Panc1 (cell line): ENCODE measurements at regions not wholly inside any gene's neighbourhood (a gene's known extent, or its start where the extent isn't known, plus 50 kb on each side); places are given as distances from the start of the nearest gene placed in this dataset.

Source experiments
- ATAC-seq: fragments of 200-7000 bp; cut with Tn5 transposase; 2 replicates; pipeline ENCODE4 v1.9.1; 2020; ENCODE audit warnings: mild to moderate bottlenecking, moderate library complexity
- BruUV-seq: library from RNA; stranded (reverse); fragments of 400-500 nt; replicated peaks from 2 replicates; lab custom pipeline; 2021; lab: Mats Ljungman, UMichigan
- CTCF ChIA-PET: fragments of 300-600 bp; sonication (Branson Sonifier 250); formaldehyde crosslinking; loops from one replicate; lab custom pipeline; 2022; ENCODE audit warnings: antibody characterized with exemption; lab: Charles Lee
- POLR2A ChIA-PET: fragments of 300-600 bp; sonication (Branson Sonifier 250); formaldehyde crosslinking; loops from one replicate; lab custom pipeline; 2022; ENCODE audit warnings: antibody characterized with exemption; lab: Charles Lee
- DNase-seq: peaks from one replicate; pipeline ENCODE4 v3.0.0-alpha.2; 2010; ENCODE audit warnings: low read depth, low spot score
- H3K27ac ChIP-seq: 2 replicates; pipeline ENCODE4 v1.5.1; 2011; ENCODE audit warnings: mild to moderate bottlenecking, low read length, inconsistent platforms
- H3K27me3 ChIP-seq: fragments of 200-500 bp; sonication (Bioruptor generic); 2 replicates; pipeline ENCODE4 v1.6.0; 2014; ENCODE audit warnings: low read length, inconsistent platforms; ENCODE audit not compliant: control insufficient read depth, insufficient read depth
- H3K36me3 ChIP-seq: fragments of 200-500 bp; sonication (Bioruptor generic); 2 replicates; pipeline ENCODE4 v1.5.1; 2014; ENCODE audit warnings: inconsistent platforms, mild to moderate bottlenecking, low read length, moderate library complexity; ENCODE audit not compliant: control insufficient read depth, insufficient read depth
- H3K4me1 ChIP-seq: 2 replicates; pipeline ENCODE4 v1.5.1; 2011; ENCODE audit warnings: inconsistent platforms, mild to moderate bottlenecking, low read length, moderate library complexity; ENCODE audit not compliant: control insufficient read depth, insufficient read depth
- H3K4me3 ChIP-seq, 2 experiments: 2 replicates each; pipeline ENCODE4 v1.5.1; 2011 to 2012; ENCODE audit warnings: low read depth in 2 of 2, low read length in 2 of 2, mild to moderate bottlenecking in 2 of 2, inconsistent platforms in 1 of 2, moderate library complexity in 1 of 2
- H3K9me3 ChIP-seq: fragments of 200-500 bp; sonication (Bioruptor generic); 2 replicates; pipeline ENCODE4 v1.5.1; 2014; ENCODE audit warnings: low read depth, mild to moderate bottlenecking, inconsistent platforms, low read length, moderate library complexity; ENCODE audit not compliant: control insufficient read depth, insufficient read depth
- POLR2AphosphoS5 ChIP-seq: IDR thresholded peaks from 2 replicates; pipeline ENCODE4 v1.6.1; 2012; ENCODE audit warnings: mild to moderate bottlenecking, low read depth, low read length, moderate library complexity
- SIN3A ChIP-seq: IDR thresholded peaks from 2 replicates; pipeline ENCODE4 v1.6.1; 2012; ENCODE audit warnings: low read depth, mild to moderate bottlenecking, low read length, moderate library complexity, borderline replicate concordance; ENCODE audit not compliant: insufficient read depth
- TCF7L2 ChIP-seq: IDR thresholded peaks from 2 replicates; pipeline ENCODE4 v1.6.1; 2011; ENCODE audit warnings: mild to moderate bottlenecking, low read depth, low read length, inconsistent platforms
- in situ Hi-C: cut with HindIII; loops from 2 replicates; pipeline ENCODE4 v1.10.0; 2016; ENCODE audit warnings: low sequenced_read_pairs, low pct_unique_long_range_greater_than_20kb
- intact Hi-C: fragments of 100-400 bp; cut with micrococcal nuclease; formaldehyde crosslinking; loops from one replicate; pipeline ENCODE4 v1.10.0; 2022; ENCODE audit not compliant: unreplicated experiment
- TF ChIP-seq, protein P1 (sequence below): fragments of 450-650 bp; IDR thresholded peaks from 2 replicates; pipeline ENCODE4 v1.5.1; 2017; ENCODE audit warnings: mild to moderate bottlenecking
- TF ChIP-seq, protein P2 (sequence below), 2 experiments: IDR thresholded peaks; 2 replicates each; pipeline ENCODE4 v1.6.1; 2011 to 2012; ENCODE audit warnings: low read depth in 2 of 2, control low read depth in 1 of 2, low read length in 1 of 2, mild to moderate bottlenecking in 1 of 2, moderate library complexity in 1 of 2; ENCODE audit not compliant: insufficient read depth in 1 of 2

DNA sequence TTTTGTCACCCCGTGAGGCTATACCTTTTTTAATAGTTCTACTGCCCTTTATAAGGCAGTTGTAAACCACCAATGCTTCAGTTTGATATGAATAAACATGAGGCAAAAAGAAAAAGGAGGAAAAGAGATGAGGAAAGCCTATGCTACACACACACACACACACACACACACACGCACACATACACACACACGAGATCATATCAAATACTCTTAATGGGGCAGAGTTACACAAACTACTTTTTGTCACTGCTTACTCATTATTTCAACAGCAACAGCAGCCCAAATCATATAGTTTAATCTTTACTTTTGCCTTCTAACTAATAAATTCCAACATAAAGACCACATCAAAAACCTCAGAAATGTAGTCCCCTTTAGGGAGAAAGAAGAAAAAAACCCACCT lies 116.8 kb upstream of the PAM start:
- no peak overlapping the region for H3K27ac ChIP-seq
- CTCF ChIA-PET, result no interaction called here
- no peak overlapping the region for H3K4me3 ChIP-seq
- H3K4me1 ChIP-seq, result no peaks in the 10 kb centered on the region
- no peak for ATAC-seq
- POLR2A ChIA-PET, result no interaction called here
- intact Hi-C loops, result no loop called here
- no peaks in the 10 kb centered on the region for H3K9me3 ChIP-seq
- no peaks in the 10 kb centered on the region for H3K36me3 ChIP-seq
- no TSS peak for BruUV-seq
- in situ Hi-C loops, result no loop called here
- no peaks in the 10 kb centered on the region for H3K27me3 ChIP-seq
- DNase-seq, result no peak
- TF ChIP-seq TCF7L2, result no peak

DNA sequence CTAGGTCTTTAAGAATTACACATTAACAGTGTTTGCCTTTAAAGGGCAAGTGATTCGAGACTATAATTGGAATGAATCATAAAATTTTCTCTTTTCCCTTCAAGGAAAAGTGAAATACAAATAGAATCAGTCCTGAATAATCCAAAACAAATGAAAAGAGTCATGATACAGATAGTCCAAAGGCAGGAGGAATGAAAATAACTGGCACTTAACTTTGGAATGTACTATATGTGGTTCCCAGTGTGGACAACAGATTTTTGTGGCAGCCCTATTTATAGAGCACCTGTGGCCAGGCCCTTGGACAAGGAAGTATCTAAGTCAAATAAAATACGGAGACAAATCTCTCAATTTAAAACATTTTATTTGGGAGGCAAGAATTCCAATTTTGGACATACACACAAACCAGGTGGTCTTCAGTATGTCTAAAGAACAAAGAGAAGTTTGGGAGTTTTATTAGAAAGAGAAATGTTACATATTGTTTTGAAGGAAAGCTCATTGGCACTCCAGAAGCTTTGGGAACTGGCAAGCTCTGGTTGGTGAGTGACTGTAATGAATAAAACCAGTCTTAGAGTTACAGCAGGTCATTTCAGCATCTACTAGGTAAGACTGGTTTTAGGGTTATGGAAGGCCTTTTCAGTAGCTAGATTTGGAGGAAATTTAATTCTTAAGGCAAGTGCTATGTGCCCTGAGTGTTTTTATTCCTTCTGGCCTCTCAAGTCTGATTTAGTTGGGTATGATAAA lies 116.0 kb upstream of the PAM start:
- Histone ChIP-seq H3K4me1 (no peaks in the 10 kb centered on the region), H3K9me3 (no peaks in the 10 kb centered on the region), H3K27me3 (no peaks in the 10 kb centered on the region), H3K36me3 (no peaks in the 10 kb centered on the region), H3K27ac (no peak overlapping the region), H3K4me3 (no peak overlapping the region)
- no TSS peak for BruUV-seq
- intact Hi-C loops, result no loop called here
- TF ChIP-seq, protein P1, sequence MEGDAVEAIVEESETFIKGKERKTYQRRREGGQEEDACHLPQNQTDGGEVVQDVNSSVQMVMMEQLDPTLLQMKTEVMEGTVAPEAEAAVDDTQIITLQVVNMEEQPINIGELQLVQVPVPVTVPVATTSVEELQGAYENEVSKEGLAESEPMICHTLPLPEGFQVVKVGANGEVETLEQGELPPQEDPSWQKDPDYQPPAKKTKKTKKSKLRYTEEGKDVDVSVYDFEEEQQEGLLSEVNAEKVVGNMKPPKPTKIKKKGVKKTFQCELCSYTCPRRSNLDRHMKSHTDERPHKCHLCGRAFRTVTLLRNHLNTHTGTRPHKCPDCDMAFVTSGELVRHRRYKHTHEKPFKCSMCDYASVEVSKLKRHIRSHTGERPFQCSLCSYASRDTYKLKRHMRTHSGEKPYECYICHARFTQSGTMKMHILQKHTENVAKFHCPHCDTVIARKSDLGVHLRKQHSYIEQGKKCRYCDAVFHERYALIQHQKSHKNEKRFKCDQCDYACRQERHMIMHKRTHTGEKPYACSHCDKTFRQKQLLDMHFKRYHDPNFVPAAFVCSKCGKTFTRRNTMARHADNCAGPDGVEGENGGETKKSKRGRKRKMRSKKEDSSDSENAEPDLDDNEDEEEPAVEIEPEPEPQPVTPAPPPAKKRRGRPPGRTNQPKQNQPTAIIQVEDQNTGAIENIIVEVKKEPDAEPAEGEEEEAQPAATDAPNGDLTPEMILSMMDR, result no peak
- no peak for TF ChIP-seq POLR2AphosphoS5
- no peak for TF ChIP-seq SIN3A
- no peak for TF ChIP-seq TCF7L2
- TF ChIP-seq, protein P2, sequence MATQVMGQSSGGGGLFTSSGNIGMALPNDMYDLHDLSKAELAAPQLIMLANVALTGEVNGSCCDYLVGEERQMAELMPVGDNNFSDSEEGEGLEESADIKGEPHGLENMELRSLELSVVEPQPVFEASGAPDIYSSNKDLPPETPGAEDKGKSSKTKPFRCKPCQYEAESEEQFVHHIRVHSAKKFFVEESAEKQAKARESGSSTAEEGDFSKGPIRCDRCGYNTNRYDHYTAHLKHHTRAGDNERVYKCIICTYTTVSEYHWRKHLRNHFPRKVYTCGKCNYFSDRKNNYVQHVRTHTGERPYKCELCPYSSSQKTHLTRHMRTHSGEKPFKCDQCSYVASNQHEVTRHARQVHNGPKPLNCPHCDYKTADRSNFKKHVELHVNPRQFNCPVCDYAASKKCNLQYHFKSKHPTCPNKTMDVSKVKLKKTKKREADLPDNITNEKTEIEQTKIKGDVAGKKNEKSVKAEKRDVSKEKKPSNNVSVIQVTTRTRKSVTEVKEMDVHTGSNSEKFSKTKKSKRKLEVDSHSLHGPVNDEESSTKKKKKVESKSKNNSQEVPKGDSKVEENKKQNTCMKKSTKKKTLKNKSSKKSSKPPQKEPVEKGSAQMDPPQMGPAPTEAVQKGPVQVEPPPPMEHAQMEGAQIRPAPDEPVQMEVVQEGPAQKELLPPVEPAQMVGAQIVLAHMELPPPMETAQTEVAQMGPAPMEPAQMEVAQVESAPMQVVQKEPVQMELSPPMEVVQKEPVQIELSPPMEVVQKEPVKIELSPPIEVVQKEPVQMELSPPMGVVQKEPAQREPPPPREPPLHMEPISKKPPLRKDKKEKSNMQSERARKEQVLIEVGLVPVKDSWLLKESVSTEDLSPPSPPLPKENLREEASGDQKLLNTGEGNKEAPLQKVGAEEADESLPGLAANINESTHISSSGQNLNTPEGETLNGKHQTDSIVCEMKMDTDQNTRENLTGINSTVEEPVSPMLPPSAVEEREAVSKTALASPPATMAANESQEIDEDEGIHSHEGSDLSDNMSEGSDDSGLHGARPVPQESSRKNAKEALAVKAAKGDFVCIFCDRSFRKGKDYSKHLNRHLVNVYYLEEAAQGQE (IDR thresholded peaks at IDR 0.05; ENCODE audit: insufficient read depth in 1 of 2, low read depth in 2 of 2, low read length in 1 of 2), result no peak
- ChIA-PET CTCF (no interaction called here), POLR2A (no interaction called here)
- in situ Hi-C loops, result no loop called here
- DNase-seq (no peak), ATAC-seq (no peak)

DNA sequence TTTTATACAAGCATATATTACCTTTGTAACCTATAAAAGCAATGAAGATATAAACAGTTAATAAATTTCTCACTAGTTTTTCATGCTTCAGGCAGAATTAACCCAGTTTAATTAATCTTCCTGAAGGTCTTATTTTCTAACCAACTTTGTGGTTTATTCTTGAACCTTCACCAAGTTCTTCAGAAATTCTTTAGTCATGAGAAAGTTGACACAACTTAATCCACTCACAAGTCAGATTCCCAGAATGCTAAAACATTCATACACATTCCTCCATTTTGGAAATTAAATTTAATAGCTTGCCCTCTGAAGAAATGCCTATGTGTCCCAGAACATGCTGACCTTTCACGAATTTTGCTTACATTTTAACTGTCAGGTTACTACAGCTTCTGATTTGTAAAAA lies 105.4 kb upstream of the PAM start:
- no TSS peak for BruUV-seq
- Histone ChIP-seq H3K9me3 (no peaks in the 10 kb centered on the region), H3K36me3 (no peaks in the 10 kb centered on the region), H3K27me3 (no peaks in the 10 kb centered on the region), H3K4me1 (no peaks in the 10 kb centered on the region), H3K27ac (no peak overlapping the region), H3K4me3 (no peak overlapping the region)
- CTCF ChIA-PET, result no interaction called here
- ATAC-seq, result no peak
- intact Hi-C loops (no loop called here), in situ Hi-C loops (no loop called here)
- no peak for TF ChIP-seq SIN3A
- TF ChIP-seq POLR2AphosphoS5, result no peak
- TF ChIP-seq, protein P2 (IDR thresholded peaks at IDR 0.05; ENCODE audit: insufficient read depth in 1 of 2, low read depth in 2 of 2, low read length in 1 of 2), result no peak
- no peak for TF ChIP-seq TCF7L2
- TF ChIP-seq, protein P1, result no peak
- no peak for DNase-seq
- POLR2A ChIA-PET, result no interaction called here
